Ascending aorta (tissue), 2 donors: ENCODE measurements at regions not wholly inside any gene's neighbourhood (a gene's known extent, or its start where the extent isn't known, plus 50 kb on each side); places are given as distances from the start of the nearest gene placed in this dataset.

ENCODE experiments used
- DNase-seq, 2 donors: peaks; one replicate each; pipeline ENCODE4 v3.0.0-alpha.2; 2019; ENCODE audit warnings: low spot score in 2 of 2
- H3K27ac ChIP-seq, 2 donors: fragments of 200-600 bp; sonication (generic); one replicate each; pipeline ENCODE4 v1.5.1; 2016 to 2017; ENCODE audit warnings: mild to moderate bottlenecking in 1 of 2
- H3K27me3 ChIP-seq: fragments of 200-600 bp; sonication (generic); one replicate; pipeline ENCODE4 v1.5.1; 2017
- H3K36me3 ChIP-seq, 2 donors: fragments of 200-600 bp; sonication (generic); one replicate each; pipeline ENCODE4 v1.5.1; 2016
- H3K4me1 ChIP-seq, 2 donors: fragments of 200-600 bp; sonication (generic); one replicate each; pipeline ENCODE4 v1.5.1; 2016 to 2017; ENCODE audit warnings: mild to moderate bottlenecking in 1 of 2
- H3K4me3 ChIP-seq, 2 donors: fragments of 200-600 bp; sonication (generic); one replicate each; pipeline ENCODE4 v1.5.1; 2016 to 2017; ENCODE audit warnings: mild to moderate bottlenecking in 1 of 2
- H3K9me3 ChIP-seq, 2 donors: fragments of 200-600 bp; sonication (generic); one replicate each; pipeline ENCODE4 v1.5.1; 2016
- CTCF ChIP-seq, 3 experiments: fragments of 200-600 bp in 2 of 3; fragments of 450-650 bp in 1 of 3; sonication (generic) in 2 of 3; IDR thresholded peaks; one replicate each; pipeline ENCODE4 v1.5.1; 2016 to 2019; ENCODE audit warnings: antibody characterized with exemption in 3 of 3, mild to moderate bottlenecking in 1 of 3, moderate library complexity in 1 of 3
- intact Hi-C: fragments of 100-400 bp; cut with DNase I; formaldehyde crosslinking; loops from one replicate; pipeline ENCODE4 v1.15.1; 2023

GRCh38 chrX:18065956-18066355, 154.7 kb downstream of the BEND2 start:
- no peaks in the 10 kb centered on the region for H3K4me1 ChIP-seq
- TF ChIP-seq CTCF (IDR thresholded peaks at IDR 0.05) = no peak
- DNase-seq = no peak
- no peaks in the 10 kb centered on the region for H3K27me3 ChIP-seq
- intact Hi-C loops = no loop called here
- no peak overlapping the region for H3K27ac ChIP-seq
- H3K9me3 ChIP-seq = no peaks in the 10 kb centered on the region
- no peak overlapping the region for H3K4me3 ChIP-seq
- no peaks in the 10 kb centered on the region for H3K36me3 ChIP-seq

- Histone ChIP-seq H3K9me3 (no peaks in the 10 kb centered on the region), H3K27ac (no peak overlapping the region), H3K36me3 (no peaks in the 10 kb centered on the region), H3K4me1 (no peaks in the 10 kb centered on the region), H3K27me3 (no peaks in the 10 kb centered on the region), H3K4me3 (no peak overlapping the region)
- TF ChIP-seq CTCF (IDR thresholded peaks at IDR 0.05) = no peak
- intact Hi-C loops = no loop called here
- no peak for DNase-seq
These were observed 169.0 kb downstream of the BEND2 start for GRCh38 chrX:18051690-18052089.

GRCh38 chrX:18047491-18047890, 173.2 kb downstream of the BEND2 start:
- Histone ChIP-seq H3K27me3 (no peaks in the 10 kb centered on the region), H3K9me3 (no peaks in the 10 kb centered on the region), H3K36me3 (no peaks in the 10 kb centered on the region), H3K4me3 (no peak overlapping the region), H3K27ac (no peak overlapping the region), H3K4me1 (no peaks in the 10 kb centered on the region)
- intact Hi-C loops = no loop called here
- TF ChIP-seq CTCF (IDR thresholded peaks at IDR 0.05) = no peak
- DNase-seq = no peak

- no peak overlapping the region for H3K4me3 ChIP-seq
- no peaks in the 10 kb centered on the region for H3K9me3 ChIP-seq
- H3K27ac ChIP-seq = no peak overlapping the region
- H3K36me3 ChIP-seq = no peaks in the 10 kb centered on the region
- no peak for DNase-seq
- TF ChIP-seq CTCF (IDR thresholded peaks at IDR 0.05) = no peak
- no peaks in the 10 kb centered on the region for H3K27me3 ChIP-seq
- H3K4me1 ChIP-seq = no peaks in the 10 kb centered on the region
- intact Hi-C loops = no loop called here
These were observed 175.2 kb downstream of the BEND2 start for GRCh38 chrX:18045436-18045835.

GRCh38 chrX:18042776-18043175, 177.9 kb downstream of the BEND2 start:
- Histone ChIP-seq H3K27ac (no peak overlapping the region), H3K4me1 (no peaks in the 10 kb centered on the region), H3K9me3 (no peaks in the 10 kb centered on the region), H3K27me3 (no peaks in the 10 kb centered on the region), H3K4me3 (no peak overlapping the region), H3K36me3 (no peaks in the 10 kb centered on the region)
- intact Hi-C loops = no loop called here
- DNase-seq = no peak
- no peak for TF ChIP-seq CTCF (IDR thresholded peaks at IDR 0.05)

GRCh38 chrX:18041656-18042055, 179.0 kb downstream of the BEND2 start:
- H3K27me3 ChIP-seq = no peaks in the 10 kb centered on the region
- no peaks in the 10 kb centered on the region for H3K9me3 ChIP-seq
- intact Hi-C loops = no loop called here
- DNase-seq = no peak
- no peak for TF ChIP-seq CTCF (IDR thresholded peaks at IDR 0.05)
- H3K27ac ChIP-seq = no peak overlapping the region
- no peaks in the 10 kb centered on the region for H3K4me1 ChIP-seq
- H3K4me3 ChIP-seq = no peak overlapping the region
- H3K36me3 ChIP-seq = no peaks in the 10 kb centered on the region
